ENCODE measurements at regions not wholly inside any gene's neighbourhood (a gene's known extent, or its start where the extent isn't known, plus 50 kb on each side); places are given as distances from the start of the nearest gene placed in this dataset.

DNA sequence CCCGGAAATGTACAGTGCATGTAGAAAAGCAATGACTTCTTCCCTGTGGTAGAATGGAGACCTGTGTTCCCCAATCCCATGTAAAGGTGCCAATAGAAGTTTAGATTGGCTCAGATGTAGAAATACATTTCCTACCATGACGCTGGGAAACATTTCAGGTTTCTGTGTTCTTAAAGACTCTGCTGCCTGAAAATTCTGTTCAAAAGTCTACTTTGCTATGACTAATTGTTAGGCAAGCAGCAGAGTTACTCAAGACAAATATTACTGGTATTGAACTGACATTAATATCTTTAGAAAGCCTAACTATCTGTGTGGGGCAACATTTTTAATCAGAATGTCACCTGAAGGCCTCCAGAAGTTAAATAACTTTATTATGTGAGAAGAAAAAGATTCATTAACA lies 75.5 kb upstream of the ELL2 start:
- Histone ChIP-seq H3K27me3 (no peaks in the 10 kb centered on the region), H3K36me3 (no peaks in the 10 kb centered on the region), H3K9me3 (no peaks in the 10 kb centered on the region), H3K4me3 (no peak overlapping the region), H3K4me1 (peaks cover 0 to 17% (median 5%) of the 10 kb centered on the region in 4 donors), H3K27ac (peak overlapping the region; percentile 24 to 80 (median 75))
- DNase-seq: peak in 1 of 2 donors; percentile 41
- intact Hi-C loops (cut with DNase I; ENCODE audit: low total_unique reads): no loop called here
- TF ChIP-seq POLR2A (IDR thresholded peaks at IDR 0.05) (no peak), POLR2AphosphoS5 (IDR thresholded peaks at IDR 0.05) (peak in 2 of 3 donors; percentile 27 to 37), EP300 (IDR thresholded peaks at IDR 0.05) (no peak)
- TF ChIP-seq, protein P1, sequence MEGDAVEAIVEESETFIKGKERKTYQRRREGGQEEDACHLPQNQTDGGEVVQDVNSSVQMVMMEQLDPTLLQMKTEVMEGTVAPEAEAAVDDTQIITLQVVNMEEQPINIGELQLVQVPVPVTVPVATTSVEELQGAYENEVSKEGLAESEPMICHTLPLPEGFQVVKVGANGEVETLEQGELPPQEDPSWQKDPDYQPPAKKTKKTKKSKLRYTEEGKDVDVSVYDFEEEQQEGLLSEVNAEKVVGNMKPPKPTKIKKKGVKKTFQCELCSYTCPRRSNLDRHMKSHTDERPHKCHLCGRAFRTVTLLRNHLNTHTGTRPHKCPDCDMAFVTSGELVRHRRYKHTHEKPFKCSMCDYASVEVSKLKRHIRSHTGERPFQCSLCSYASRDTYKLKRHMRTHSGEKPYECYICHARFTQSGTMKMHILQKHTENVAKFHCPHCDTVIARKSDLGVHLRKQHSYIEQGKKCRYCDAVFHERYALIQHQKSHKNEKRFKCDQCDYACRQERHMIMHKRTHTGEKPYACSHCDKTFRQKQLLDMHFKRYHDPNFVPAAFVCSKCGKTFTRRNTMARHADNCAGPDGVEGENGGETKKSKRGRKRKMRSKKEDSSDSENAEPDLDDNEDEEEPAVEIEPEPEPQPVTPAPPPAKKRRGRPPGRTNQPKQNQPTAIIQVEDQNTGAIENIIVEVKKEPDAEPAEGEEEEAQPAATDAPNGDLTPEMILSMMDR (IDR thresholded peaks at IDR 0.05): no peak
- 30 to 67% (median 52%) methylated on average over 2 of the region's 2 CpGs for WGBS, 5 donors

DNA sequence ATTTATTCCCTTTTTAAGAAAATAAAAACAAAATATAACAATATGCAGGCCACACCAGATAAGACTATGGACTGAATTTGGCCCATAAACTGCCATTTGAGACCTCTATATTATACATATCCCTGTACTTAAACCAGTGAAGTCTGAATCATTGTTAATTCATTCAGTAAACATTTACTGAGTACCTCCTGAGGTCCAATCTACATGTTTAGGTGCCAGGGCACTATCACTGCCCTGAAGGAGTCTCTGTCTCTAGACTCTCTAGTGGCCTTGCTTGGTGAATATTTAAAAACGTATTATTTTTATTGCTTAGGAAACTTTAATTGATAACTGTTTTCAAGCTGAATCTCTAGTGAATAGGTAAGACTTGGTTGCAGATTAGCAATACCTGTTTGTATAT lies 74.7 kb upstream of the ELL2 start:
- H3K27ac ChIP-seq: peak overlapping the region in 3 of 5 donors; percentile 58 to 80 (median 78)

DNA sequence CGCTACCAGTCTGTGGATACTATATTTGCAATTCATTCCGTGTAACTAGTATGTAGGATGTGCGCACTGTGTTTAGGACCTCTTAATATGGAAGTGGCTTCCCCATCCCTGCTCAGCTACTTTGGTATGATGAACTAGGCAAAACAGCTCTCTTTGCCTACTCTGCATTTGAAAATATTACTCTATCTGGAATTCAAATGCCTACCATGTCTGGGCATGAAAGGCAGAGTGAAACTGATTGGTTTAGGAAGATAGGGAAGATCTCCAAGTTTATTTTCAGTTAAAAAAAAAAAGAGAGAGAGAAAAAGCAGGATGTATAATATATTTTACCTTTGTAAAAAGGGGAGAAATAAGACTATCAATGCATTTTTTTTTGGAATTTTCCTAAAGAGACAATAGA lies 74.1 kb upstream of the ELL2 start:
- Histone ChIP-seq H3K9me3 (no peaks in the 10 kb centered on the region), H3K36me3 (no peaks in the 10 kb centered on the region), H3K4me3 (no peak overlapping the region), H3K27ac (peak overlapping the region in 2 of 5 donors; percentile 58 to 80), H3K4me1 (peaks cover 0 to 17% (median 5%) of the 10 kb centered on the region in 4 donors), H3K27me3 (no peaks in the 10 kb centered on the region)
- DNase-seq: no peak
- no peak for TF ChIP-seq POLR2A (IDR thresholded peaks at IDR 0.05)
- TF ChIP-seq POLR2AphosphoS5 (IDR thresholded peaks at IDR 0.05): no peak
- TF ChIP-seq, protein P1 (IDR thresholded peaks at IDR 0.05): no peak
- TF ChIP-seq EP300 (IDR thresholded peaks at IDR 0.05): no peak
- intact Hi-C loops (cut with DNase I; ENCODE audit: low total_unique reads): no loop called here
- 90 to 99% (median 97%) methylated on average over 3 of the region's 3 CpGs for WGBS, 5 donors

More for the DNA sequence above, 74.7 kb upstream of the ELL2 start:
- peaks cover 0 to 17% (median 5%) of the 10 kb centered on the region in 4 donors for H3K4me1 ChIP-seq
- H3K27me3 ChIP-seq: no peaks in the 10 kb centered on the region
- H3K36me3 ChIP-seq: no peaks in the 10 kb centered on the region
- WGBS, 5 donors: 36 to 59% (median 38%) methylated on average over 1 of the region's 1 CpG
- no peak for DNase-seq
- TF ChIP-seq POLR2AphosphoS5 (IDR thresholded peaks at IDR 0.05) (no peak), EP300 (IDR thresholded peaks at IDR 0.05) (no peak), POLR2A (IDR thresholded peaks at IDR 0.05) (no peak)
- TF ChIP-seq, protein P1 (IDR thresholded peaks at IDR 0.05): no peak
- no peak overlapping the region for H3K4me3 ChIP-seq
- no peaks in the 10 kb centered on the region for H3K9me3 ChIP-seq
- intact Hi-C loops (cut with DNase I; ENCODE audit: low total_unique reads): no loop called here

GRCh38 chr5:96033116-96033515 lies 71.5 kb upstream of the ELL2 start:
- intact Hi-C loops (cut with DNase I; ENCODE audit: low total_unique reads): no loop called here
- Histone ChIP-seq H3K4me1 (peaks cover 0 to 17% (median 5%) of the 10 kb centered on the region in 4 donors), H3K9me3 (no peaks in the 10 kb centered on the region), H3K4me3 (no peak overlapping the region), H3K27ac (no peak overlapping the region), H3K36me3 (no peaks in the 10 kb centered on the region), H3K27me3 (no peaks in the 10 kb centered on the region)
- no peak for DNase-seq
- WGBS, 5 donors: 76 to 90% (median 87%) methylated on average over 1 of the region's 1 CpG
- TF ChIP-seq POLR2A (IDR thresholded peaks at IDR 0.05) (no peak), POLR2AphosphoS5 (IDR thresholded peaks at IDR 0.05) (no peak), EP300 (IDR thresholded peaks at IDR 0.05) (no peak)
- TF ChIP-seq, protein P1 (IDR thresholded peaks at IDR 0.05): no peak

Measured in stomach (tissue), 8 donors.